Activated CD4-positive, alpha-beta T cell treated with anti-CD3 and anti-CD28 coated beads for 1 hour (primary cell): ENCODE measurements at regions not wholly inside any gene's neighbourhood (a gene's known extent, or its start where the extent isn't known, plus 50 kb on each side); places are given as distances from the start of the nearest gene placed in this dataset.

ENCODE experiments used
- DNase-seq: peaks from one replicate; pipeline ENCODE4 v3.0.0-alpha.2; 2020

DNA sequence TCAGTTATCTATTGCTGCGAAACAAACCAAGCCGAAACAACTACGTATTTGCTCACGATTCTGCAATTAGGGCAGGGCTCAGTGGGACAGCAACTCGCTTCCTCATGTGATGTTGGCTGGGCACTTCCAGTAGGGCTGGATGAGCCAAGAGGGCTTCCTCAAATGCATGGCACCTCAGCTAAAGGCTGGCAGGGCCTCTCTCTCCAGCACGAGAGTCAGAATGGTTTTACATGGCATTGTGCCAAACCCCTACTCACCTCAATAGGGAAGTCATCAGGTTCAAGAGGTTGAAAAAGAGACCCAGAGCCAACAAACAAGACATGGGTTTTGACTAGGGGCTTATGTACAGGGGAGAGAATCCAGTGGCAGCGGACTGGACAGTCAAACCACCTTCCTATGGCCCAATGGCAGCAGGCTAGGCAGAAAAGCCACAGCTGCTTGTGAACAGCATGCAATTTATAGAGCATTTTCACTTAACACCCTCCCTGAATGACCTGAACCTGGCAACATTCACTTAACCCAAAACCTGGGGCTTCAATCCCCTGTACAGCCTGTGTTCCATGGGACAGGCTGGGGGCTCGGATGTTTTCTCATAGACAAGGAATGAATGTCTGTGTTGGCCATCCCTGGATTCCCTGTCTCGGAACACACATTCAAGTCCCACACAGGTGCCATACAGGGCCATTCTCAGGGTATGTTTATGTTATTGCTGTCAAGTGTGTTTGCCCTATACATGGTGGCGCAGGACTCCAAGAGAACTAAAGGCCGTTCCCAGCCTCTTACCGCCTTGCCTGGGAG is 154.2 kb upstream of the NAV2 start:
- DNase-seq: no peak

DNA sequence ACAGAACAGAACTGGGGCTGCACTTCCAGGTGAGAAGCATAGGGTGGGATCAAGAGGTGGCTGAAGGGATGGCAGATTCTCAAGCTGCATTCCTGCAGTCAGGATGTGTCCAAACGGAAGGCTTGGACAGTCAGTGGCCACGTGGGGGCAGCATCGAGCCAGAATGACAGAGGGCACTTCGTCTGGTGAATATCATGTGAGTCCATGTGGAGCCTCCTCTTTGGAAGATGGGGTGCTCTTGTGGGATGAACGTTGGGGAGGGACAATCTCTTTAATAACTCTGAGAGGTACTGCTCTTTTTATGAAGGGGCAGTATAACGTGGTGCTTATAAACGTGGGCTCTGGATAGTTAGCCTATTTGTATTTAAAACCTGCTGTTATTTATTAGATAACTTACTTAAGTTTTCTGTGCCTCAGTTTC is 154.9 kb upstream of the NAV2 start:
- DNase-seq: peak; percentile 28

DNA sequence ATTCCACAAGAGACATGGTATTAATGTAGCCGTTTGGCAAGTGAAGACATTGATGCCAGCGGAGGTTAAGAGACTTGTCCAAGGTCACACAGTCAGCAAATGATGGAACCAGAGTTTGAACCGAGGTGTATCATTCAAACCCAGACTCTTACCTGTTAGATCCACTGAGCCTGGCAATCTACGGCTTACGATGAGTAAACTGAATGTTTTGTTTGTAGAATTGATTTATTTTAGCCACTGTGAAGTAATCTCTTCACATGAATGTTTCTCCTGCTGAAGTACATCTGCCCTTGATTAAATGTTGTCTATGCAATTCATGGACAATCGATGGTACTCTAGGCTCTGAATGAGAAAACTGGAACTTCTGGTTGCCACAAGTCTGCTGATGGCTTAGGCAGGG is 155.5 kb upstream of the NAV2 start:
- no peak for DNase-seq

- DNase-seq: no peak
Observed at GRCh38 chr11:19555266-19555665, 157.4 kb upstream of the NAV2 start.

GRCh38 chr11:19553683-19554333 is 158.8 kb upstream of the NAV2 start:
- DNase-seq: peak; percentile 39

GRCh38 chr11:19552656-19553260 is 159.9 kb upstream of the NAV2 start:
- no peak for DNase-seq

DNA sequence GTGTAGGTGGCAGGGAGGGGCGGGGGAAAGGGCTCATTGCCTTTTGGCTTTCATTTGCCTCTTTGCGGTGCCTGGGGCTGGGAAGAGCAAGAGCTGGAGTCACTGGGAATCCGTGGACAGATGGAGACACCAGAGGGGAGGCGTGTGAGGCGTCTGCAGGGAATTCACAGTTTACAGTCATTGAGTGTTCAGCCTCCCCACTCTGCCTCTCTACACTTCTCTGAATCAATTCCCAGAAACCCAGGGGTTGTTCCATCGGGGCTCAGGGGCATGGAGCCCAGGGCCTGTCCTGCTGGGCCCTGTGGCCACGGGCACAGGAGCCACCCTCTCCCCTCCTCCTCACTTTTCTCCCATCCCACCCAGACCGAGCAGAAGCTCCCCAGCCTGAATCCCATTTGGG is 160.5 kb upstream of the NAV2 start:
- no peak for DNase-seq

DNA sequence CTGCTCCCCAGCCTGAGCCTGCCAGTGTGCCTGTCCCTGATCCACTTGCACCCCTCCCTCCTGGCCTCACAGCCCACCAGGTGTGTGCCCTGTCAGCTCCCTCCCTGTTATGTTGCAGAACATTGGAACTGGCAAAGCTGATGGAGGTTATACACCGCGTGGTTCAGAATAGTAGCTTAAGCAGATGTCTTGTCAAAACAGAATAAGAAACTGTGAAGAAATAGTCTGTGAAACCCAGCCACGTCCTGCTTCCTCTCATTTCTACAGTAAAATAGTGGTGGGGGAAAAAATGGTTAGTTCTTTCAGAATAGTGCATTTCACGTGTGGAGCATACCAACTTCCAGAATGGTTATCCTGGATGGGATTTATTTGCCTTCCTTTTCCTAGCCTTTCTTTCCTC is 161.2 kb upstream of the NAV2 start:
- DNase-seq: no peak

GRCh38 chr11:19547044-19547443 is 165.6 kb upstream of the NAV2 start:
- DNase-seq: no peak

DNA sequence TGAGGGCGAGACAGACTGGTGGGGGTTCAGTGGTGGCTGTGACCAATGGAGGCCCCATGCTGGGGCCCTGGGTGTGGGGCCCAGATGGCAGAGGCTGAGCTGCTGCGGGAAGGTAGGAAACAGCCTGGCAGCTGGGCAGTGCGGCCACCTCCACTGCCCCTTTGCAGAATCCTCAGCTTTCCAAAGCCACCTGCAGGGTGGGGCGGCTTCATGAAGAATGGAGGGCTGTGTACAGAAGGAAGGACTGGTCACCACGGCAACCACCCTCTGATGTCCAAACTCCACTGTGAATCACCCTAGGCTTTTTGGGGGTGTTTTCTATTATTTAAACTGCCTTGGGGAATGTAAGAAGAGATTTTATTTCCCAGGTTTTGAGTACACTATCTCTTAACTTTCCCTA is 166.3 kb upstream of the NAV2 start:
- no peak for DNase-seq

DNA sequence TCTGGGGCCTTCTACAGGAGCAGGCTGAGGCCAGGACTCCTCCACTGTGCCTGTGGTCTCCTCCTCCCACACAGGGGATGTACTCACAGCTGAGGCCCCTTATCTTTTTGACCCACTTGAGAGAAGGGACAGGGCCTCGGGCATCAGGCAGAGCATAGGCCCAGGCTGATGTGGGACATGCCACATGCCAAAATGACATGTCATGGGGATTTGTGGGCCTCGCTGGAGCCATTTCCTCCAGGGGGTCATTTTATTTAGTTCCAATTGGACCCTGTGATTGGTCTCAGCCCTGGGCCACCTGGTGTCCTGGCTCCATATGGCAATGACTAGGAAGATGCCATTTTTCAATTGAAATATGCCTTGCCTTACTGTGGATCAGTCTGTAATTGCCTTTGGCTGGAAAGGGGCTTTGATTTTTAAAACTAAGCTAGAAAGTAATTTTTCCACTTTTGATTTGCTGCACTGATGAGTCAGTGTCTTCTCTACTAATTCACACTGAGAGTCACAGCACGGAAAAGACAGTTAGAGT is 171.1 kb upstream of the NAV2 start:
- no peak for DNase-seq

DNA sequence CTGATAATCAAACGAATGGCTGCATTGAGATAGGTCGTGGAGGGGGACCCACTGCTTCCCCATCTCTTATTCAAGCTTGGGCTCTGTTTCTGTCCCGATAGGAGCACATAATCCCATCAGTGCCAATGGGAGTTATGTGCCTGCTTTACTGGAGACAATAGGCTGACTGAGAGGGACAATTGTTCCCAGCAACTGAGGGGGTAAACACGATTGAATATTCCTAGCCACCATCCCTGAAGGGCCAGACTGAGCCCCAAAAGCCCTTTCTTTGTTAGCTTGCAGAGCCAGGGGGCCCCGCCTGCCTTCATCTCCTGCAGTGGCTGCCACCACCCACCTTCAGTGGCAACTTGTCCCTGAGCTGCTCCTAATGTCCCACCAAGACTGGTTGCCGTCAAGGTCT is 172.8 kb upstream of the NAV2 start:
- DNase-seq: no peak

DNA sequence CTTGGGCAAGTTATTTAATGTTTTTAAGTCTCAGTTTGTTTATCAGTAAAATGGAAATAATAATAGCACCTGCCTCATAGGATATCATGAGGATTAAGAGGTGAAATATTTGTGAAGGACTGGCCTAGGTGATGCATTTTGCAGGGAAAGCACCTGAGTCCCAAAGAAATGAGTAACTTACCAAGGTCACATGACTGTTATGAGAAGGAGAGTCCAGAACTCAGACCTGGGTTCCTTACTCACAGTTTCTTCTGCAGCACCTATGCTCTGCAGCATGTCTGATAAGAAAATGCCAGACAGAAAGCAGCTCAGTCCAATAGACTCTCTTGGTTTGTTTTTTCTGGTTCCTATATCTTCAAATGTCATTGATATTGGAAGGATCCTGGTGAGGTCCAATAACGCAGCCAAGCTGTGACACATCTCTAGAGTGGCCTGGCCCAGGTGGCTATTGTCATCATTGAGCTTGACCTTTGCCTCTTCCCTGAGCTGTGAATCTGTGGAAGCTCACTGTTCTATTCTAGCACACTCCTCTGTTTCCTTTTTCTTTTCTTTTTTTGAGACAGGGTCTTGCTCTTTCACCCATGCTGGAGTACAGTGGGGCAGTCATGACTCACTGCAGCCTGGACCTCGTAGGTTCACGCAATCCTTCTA is 174.7 kb upstream of the NAV2 start:
- no peak for DNase-seq

- no peak for DNase-seq
Observed at GRCh38 chr11:19536131-19536530, 176.5 kb upstream of the NAV2 start.

- DNase-seq: no peak
Observed at GRCh38 chr11:19530505-19530904, 182.1 kb upstream of the NAV2 start.

- DNase-seq: no peak
Observed at GRCh38 chr11:19526119-19526518, 186.5 kb upstream of the NAV2 start.

- DNase-seq: no peak
Observed at GRCh38 chr11:19525714-19526113, 186.9 kb upstream of the NAV2 start.

- no peak for DNase-seq
Observed at GRCh38 chr11:19525276-19525675, 187.4 kb upstream of the NAV2 start.

- DNase-seq: no peak
Observed at GRCh38 chr11:19524171-19524671, 188.4 kb upstream of the NAV2 start.

DNA sequence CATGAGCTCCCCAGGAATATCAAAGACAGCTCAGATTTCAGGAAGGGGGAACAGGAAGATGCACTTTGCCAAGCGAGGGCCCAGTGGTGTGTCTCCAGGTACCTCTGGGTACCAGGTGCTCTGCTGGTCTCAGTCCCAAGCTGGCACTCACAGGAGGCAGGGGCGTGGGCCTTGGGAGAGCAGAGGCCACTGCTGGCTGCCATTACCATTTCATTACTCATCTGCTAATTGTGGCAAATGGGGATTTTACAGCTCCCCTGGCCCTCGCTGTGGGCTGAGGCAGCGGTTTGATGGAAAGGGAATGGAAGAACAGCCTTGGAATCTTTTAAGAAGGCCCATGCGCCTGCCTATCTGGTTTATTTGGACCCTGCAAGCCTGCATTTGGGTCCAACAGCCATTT is 192.0 kb upstream of the NAV2 start:
- DNase-seq: no peak

GRCh38 chr11:19519912-19520641 is 192.6 kb upstream of the NAV2 start:
- no peak for DNase-seq

DNA sequence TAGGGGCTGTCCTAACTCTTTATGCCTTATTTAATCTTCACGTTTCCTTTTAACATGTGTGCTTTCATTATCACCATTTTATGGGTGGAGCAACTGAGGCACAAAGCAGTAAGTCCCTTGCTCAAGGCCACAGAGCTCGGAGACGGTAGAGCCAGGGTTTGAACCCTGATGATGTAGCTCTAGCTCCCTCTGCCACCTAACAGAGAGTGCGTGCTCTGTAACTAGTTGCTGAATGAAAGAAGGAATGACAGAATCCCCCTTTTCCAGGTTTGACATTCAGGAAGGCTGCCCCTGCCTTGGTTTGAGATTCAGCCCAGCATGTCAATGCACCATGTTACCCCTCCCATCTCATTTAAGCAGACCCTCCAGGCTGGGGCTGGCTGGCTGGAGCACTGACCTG is 193.3 kb upstream of the NAV2 start:
- no peak for DNase-seq

DNA sequence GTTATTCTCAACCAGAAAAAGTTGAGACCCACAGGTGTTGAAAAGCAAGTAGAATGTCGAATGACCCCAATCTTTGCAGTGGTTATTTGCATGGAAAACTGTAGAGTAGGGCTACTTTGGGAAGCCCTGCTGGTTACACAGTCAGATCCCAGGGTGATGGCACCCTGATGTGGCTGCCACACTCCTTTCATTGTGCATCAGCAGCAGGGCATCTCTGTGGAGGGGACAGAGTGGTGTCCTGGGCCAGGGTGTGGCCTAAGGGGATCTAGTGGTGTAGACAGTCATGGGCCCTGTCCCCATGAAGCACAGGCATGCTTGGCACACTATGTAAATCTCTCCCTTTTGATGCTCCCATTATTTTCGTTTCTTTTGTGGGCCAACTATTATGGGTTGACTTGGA is 199.4 kb upstream of the NAV2 start:
- no peak for DNase-seq
